ENCODE measurements at regions not wholly inside any gene's neighbourhood (a gene's known extent, or its start where the extent isn't known, plus 50 kb on each side); places are given as distances from the start of the nearest gene placed in this dataset.

GRCh38 chr17:72233986-72234385 is 113.2 kb downstream of the SOX9 start:
- TF ChIP-seq CTCF (IDR thresholded peaks at IDR 0.05; ENCODE audit: poor library complexity), result no peak
- TF ChIP-seq EZH2 (IDR thresholded peaks at IDR 0.05; ENCODE audit: borderline replicate concordance), result no peak
